ENCODE measurements at regions not wholly inside any gene's neighbourhood (a gene's known extent, or its start where the extent isn't known, plus 50 kb on each side); places are given as distances from the start of the nearest gene placed in this dataset.

DNA sequence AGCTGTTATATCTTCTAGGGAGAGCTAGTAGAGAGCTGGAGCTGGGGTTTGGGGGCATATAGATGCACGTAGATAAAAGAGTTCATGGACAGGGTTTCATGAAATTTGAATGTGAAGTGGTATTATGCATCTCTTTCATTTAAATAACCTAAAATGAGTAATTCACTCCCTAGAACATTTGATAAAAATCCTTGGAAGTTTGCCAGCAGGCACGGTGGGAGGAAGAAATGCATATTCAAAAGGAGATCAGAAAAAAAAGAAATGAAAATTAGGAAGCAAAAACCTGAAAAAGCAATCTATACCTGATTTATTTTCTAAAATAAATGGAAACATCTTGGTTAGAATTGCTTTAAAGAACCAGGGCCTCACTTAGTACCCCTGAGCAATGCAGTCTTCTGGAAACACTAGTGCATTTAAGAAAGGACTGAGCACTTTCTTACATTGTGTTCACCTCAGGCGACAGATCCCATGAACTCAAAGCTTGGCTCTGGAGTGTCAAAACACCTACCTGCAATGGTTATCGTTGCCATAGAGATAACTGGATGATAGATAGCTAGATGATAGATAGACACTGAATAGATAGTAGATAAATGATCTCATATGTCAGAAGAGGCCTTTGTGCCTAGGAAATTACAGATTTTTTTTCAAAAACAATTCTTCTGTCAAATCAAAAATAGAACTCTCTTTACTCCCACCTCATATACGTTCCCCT lies 458.6 kb upstream of the THRB start:
- H3K4me3 ChIP-seq (ENCODE audit: low read depth, low read length), result no peak overlapping the region
- TF ChIP-seq, protein P1, sequence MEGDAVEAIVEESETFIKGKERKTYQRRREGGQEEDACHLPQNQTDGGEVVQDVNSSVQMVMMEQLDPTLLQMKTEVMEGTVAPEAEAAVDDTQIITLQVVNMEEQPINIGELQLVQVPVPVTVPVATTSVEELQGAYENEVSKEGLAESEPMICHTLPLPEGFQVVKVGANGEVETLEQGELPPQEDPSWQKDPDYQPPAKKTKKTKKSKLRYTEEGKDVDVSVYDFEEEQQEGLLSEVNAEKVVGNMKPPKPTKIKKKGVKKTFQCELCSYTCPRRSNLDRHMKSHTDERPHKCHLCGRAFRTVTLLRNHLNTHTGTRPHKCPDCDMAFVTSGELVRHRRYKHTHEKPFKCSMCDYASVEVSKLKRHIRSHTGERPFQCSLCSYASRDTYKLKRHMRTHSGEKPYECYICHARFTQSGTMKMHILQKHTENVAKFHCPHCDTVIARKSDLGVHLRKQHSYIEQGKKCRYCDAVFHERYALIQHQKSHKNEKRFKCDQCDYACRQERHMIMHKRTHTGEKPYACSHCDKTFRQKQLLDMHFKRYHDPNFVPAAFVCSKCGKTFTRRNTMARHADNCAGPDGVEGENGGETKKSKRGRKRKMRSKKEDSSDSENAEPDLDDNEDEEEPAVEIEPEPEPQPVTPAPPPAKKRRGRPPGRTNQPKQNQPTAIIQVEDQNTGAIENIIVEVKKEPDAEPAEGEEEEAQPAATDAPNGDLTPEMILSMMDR (IDR thresholded peaks at IDR 0.05; ENCODE audit: low read depth, low read length, missing control alignments), result no peak
- DNase-seq (ENCODE audit: low read depth), result no peak
- in situ Hi-C loops (cut with HindIII; ENCODE audit: low sequenced_read_pairs), result no loop called here

DNA sequence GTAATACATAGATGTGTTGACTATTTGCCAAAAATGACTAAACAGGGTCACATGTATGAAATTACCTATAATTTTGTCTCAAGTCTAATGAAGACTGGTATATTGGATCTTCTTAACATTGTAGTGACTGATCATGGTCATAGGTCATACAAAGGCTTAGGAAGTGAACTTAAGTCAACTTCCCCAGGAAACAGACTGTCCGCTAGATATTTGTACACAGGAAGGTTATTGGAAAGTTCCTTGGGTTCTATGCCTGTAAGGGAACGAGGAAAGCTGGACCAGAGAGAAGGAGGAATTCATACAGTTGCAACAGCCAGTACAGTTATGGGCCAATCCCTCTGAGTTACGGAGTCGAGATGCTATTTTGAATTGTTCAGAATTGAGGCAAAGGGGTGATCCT lies 462.0 kb upstream of the THRB start:
- no peak overlapping the region for H3K4me3 ChIP-seq (ENCODE audit: low read depth, low read length)
- in situ Hi-C loops (cut with HindIII; ENCODE audit: low sequenced_read_pairs), result no loop called here
- TF ChIP-seq, protein P1 (IDR thresholded peaks at IDR 0.05; ENCODE audit: low read depth, low read length, missing control alignments), result no peak
- no peak for DNase-seq (ENCODE audit: low read depth)

DNA sequence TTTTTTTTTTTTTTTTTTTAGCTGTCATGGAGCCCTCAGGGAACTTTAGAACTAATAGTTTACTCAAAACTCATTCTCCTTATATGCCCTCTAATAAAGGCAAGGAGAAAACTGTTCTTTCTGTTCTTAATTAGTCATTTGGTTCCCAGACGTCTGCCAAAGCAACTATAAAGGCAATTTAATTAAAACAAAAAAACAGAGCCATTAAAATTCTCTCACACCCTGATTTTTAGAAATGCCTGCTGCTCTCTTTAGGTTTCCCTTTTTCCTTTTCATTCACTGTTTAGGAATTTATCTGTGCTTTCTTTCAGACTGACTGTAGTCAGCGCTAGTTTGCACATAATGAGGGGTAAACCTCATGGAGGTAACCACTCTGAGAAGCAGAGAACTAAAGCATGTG lies 463.6 kb upstream of the THRB start:
- in situ Hi-C loops (cut with HindIII; ENCODE audit: low sequenced_read_pairs), result no loop called here
- no peak overlapping the region for H3K4me3 ChIP-seq (ENCODE audit: low read depth, low read length)
- no peak for DNase-seq (ENCODE audit: low read depth)
- TF ChIP-seq, protein P1 (IDR thresholded peaks at IDR 0.05; ENCODE audit: low read depth, low read length, missing control alignments), result no peak

DNA sequence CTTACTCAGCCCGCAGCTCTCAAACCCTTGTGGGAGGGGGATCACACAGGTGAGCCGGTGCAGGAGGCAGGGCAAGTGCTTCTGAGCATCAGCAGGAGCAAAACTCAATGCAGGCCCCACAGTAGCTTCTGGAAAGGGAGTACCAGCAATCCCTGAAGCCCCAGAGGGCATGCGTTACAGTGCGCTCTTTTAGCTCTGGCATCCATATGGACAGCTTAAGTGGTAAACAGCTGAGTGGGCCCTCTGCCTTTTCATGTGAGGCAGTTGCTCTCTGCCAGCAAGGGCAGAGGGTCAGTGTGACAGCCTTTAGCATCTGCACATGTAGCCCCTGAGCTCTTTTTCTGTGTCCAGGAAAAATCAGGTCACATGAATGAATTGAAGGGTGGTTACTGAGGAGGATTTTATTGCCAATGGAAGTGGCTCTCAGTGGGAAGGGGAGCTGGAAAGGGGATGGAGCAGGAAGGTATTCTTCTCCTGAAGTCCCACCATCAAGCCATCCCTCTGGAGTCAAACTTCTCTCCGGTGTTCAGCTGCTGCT lies 464.3 kb upstream of the THRB start:
- no peak for DNase-seq (ENCODE audit: low read depth)
- in situ Hi-C loops (cut with HindIII; ENCODE audit: low sequenced_read_pairs), result no loop called here
- TF ChIP-seq, protein P1 (IDR thresholded peaks at IDR 0.05; ENCODE audit: low read depth, low read length, missing control alignments), result no peak
- no peak overlapping the region for H3K4me3 ChIP-seq (ENCODE audit: low read depth, low read length)

DNA sequence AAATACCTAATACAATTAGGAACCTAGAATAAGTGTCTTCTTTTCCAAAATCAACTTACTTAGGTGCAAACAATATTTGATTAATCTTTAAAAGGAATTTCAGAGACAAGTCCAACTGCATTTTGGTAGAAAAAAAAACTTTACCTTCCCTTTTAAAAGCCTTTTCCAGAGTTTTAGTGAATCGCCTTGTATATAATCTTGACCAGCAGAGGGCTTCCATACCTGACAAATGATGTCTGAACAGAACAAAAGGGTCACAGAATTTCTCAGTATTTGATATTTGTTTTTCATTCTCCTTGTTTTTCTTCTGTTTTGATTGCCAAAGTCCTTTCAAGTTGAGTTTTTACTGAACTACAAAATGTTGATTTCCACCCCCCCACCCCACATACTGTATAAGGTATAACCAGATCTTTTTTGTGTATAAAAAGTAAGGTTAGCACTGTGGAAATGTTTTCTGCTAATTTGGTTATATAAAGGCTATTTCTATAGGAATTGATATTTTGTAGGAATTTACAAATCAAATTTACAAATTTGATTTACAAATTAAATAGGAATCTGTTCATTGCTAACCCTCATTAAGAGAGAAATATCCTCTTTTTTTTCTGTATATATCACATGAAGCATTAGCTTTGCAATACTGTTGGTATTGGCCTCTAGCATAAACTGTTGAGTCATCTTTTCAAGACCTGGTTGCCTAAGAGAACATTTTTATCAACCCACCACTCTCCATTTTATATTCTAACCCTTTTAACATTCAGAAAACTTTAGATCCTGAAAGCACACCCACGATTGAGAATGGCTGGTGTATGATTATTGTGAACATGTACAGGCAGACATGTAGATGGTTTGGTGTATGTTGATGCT lies 464.1 kb upstream of the RARB start:
- in situ Hi-C loops (cut with HindIII; ENCODE audit: low sequenced_read_pairs), result no loop called here
- peak; percentile 26 for DNase-seq (ENCODE audit: low read depth)
- TF ChIP-seq, protein P1 (IDR thresholded peaks at IDR 0.05; ENCODE audit: low read depth, low read length, missing control alignments), result peak; percentile 56

DNA sequence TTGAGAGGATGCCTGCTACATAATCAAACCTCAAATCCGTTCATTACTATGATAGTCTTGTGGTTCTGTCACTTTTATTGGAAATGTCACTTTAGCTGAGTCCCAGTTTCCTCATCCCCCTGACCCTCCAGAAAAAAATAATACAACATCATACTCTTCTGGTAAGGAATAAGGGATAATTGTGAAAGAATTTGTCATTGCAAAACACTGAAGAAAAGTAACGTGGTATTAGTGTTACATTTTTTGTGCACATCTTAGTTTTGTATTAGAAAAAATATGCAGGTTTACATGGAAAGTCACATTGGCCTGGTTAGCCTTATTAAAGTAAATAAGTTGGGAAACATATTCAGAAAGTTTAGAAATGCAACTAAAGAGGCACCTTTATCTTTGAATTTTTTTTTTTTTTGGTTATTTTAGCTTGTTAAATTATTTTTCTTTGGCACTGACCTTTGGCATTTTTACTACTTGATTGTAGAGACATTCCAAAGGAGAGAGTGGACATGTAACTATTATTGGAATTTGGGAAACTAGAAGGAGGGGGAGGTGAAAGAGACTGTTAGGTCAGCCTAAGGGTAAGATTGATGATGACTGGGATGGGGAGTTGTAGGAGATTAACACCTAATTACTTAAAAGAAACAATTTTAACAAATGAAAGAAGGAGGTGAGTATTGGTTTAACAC lies 462.2 kb upstream of the RARB start:
- TF ChIP-seq, protein P1 (IDR thresholded peaks at IDR 0.05; ENCODE audit: low read depth, low read length, missing control alignments), result no peak
- no peak for DNase-seq (ENCODE audit: low read depth)
- no peak overlapping the region for H3K4me3 ChIP-seq (ENCODE audit: low read depth, low read length)
- in situ Hi-C loops (cut with HindIII; ENCODE audit: low sequenced_read_pairs), result no loop called here

More for the DNA sequence above, 464.1 kb upstream of the RARB start:
- H3K4me3 ChIP-seq (ENCODE audit: low read depth, low read length), result no peak overlapping the region

Measured in astrocyte of the cerebellum (primary cell).